Right hindlimb (tissue), 1 donor: ENCODE measurements at regions not wholly inside any gene's neighbourhood (a gene's known extent, or its start where the extent isn't known, plus 50 kb on each side); places are given as distances from the start of the nearest gene placed in this dataset.
A peak's percentile ranks its signal among the peaks of the same experiment; 100 is the strongest.

Experiments
- DNase-seq: peaks from one replicate; pipeline ENCODE4 v3.0.0-alpha.2; 2018

- DNase-seq, result peak; percentile 23
Measured at GRCh38 chr18:39753178-39753577, 2187.6 kb upstream of the CELF4 start.

- no peak for DNase-seq
Measured at GRCh38 chr18:39752351-39752750, 2186.8 kb upstream of the CELF4 start.

GRCh38 chr18:39751921-39752320 is 2186.3 kb upstream of the CELF4 start:
- no peak for DNase-seq

GRCh38 chr18:39751161-39751560 is 2185.6 kb upstream of the CELF4 start:
- DNase-seq, result no peak

- DNase-seq, result no peak
Measured at GRCh38 chr18:39749154-39749553, 2183.6 kb upstream of the CELF4 start.

- DNase-seq, result no peak
Measured at GRCh38 chr18:39748727-39749126, 2183.1 kb upstream of the CELF4 start.

- DNase-seq, result no peak
Measured at GRCh38 chr18:39746201-39746600, 2180.6 kb upstream of the CELF4 start.

GRCh38 chr18:39743463-39743862 is 2177.9 kb upstream of the CELF4 start:
- DNase-seq, result no peak

- no peak for DNase-seq
Measured at GRCh38 chr18:39741755-39742466, 2176.3 kb upstream of the CELF4 start.

- no peak for DNase-seq
Measured at GRCh38 chr18:39737869-39738268, 2172.3 kb upstream of the CELF4 start.

- no peak for DNase-seq
Measured at GRCh38 chr18:39732918-39733317, 2167.3 kb upstream of the CELF4 start.

- DNase-seq, result no peak
Measured at GRCh38 chr18:39730606-39731005, 2165.0 kb upstream of the CELF4 start.

GRCh38 chr18:39724652-39725051 is 2159.1 kb upstream of the CELF4 start:
- DNase-seq, result no peak

GRCh38 chr18:39721712-39722111 is 2156.1 kb upstream of the CELF4 start:
- DNase-seq, result no peak

- DNase-seq, result no peak
Measured at GRCh38 chr18:39713961-39714360, 2148.4 kb upstream of the CELF4 start.

GRCh38 chr18:39711701-39712100 is 2146.1 kb upstream of the CELF4 start:
- no peak for DNase-seq

GRCh38 chr18:39705362-39705761 is 2139.8 kb upstream of the CELF4 start:
- DNase-seq, result no peak

- no peak for DNase-seq
Measured at GRCh38 chr18:39702888-39703287, 2137.3 kb upstream of the CELF4 start.

- no peak for DNase-seq
Measured at GRCh38 chr18:39701839-39702238, 2136.2 kb upstream of the CELF4 start.

- no peak for DNase-seq
Measured at GRCh38 chr18:39701055-39701783, 2135.6 kb upstream of the CELF4 start.

- DNase-seq, result no peak
Measured at GRCh38 chr18:39699340-39699964, 2133.9 kb upstream of the CELF4 start.

GRCh38 chr18:39698436-39698835 is 2132.8 kb upstream of the CELF4 start:
- DNase-seq, result no peak

GRCh38 chr18:39693359-39693758 is 2127.8 kb upstream of the CELF4 start:
- no peak for DNase-seq

GRCh38 chr18:39692367-39693015 is 2126.9 kb upstream of the CELF4 start:
- DNase-seq, result no peak
